SHP77 (cell line): ENCODE measurements at regions not wholly inside any gene's neighbourhood (a gene's known extent, or its start where the extent isn't known, plus 50 kb on each side); places are given as distances from the start of the nearest gene placed in this dataset.
"Not testable (repeated sequence)": the region's sequence is repeated elsewhere in the genome, so short reads cannot be mapped to it uniquely, and the experiment has no call there.

Source experiments
- DNase-seq, 2 experiments: peaks; one replicate each; lab custom pipeline; 2025; lab: John Stamatoyannopoulos, UW

GRCh38 chr3:166064476-166064875 is 227.3 kb upstream of the BCHE start:
- no peak for DNase-seq

DNA sequence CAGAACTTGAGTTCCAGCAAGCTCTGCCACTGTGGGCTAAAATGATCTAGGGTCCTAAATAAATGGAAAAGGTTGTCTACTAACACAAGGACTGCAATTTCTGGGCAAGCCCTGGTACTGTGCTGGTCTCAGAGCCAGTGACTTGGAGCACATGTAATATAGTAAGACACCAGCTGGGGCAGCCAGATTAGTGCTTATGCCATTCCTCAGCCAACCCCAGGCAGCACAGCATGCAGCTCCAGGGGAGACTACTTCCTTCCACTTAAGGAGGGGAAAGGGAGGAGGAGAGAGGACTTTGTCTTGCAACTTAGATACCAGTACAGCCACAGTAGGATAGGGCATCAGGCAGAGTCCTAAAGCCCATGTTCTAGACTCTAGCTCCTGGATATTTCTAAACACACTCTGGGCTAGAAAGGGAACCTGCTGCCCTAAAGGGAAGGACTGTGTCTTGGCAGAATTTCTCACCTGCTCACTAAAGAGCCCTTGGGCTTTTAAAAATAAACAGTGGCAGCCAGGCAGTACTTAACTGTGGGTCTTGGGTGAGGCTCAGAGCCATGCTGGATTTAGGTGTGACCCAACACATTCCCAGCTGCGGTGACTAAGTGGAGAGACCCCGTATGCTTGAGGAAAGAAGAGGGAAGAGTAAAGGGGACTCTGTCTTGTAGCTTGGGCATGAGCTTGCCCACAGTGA is 223.7 kb upstream of the BCHE start:
- DNase-seq = no peak

DNA sequence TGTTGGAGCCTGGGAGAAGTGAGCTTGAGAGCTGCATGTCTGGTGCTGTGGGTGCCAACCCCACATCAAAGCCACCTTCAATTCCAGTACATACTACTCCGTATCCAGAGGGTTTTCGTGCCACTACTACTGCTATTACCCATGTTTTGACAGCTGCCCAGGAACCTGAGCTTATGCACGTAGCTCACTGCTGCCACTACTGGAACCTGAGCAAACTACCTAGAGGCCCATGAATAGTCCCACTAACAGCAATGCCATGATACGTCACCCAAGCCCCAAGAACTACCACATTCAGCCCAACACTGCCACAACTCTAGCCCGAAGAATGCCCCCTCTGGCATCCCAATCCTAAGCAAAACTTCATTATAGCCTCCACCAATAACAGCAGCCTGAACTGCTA is 215.2 kb upstream of the BCHE start:
- DNase-seq = peak; percentile 7 to 49

DNA sequence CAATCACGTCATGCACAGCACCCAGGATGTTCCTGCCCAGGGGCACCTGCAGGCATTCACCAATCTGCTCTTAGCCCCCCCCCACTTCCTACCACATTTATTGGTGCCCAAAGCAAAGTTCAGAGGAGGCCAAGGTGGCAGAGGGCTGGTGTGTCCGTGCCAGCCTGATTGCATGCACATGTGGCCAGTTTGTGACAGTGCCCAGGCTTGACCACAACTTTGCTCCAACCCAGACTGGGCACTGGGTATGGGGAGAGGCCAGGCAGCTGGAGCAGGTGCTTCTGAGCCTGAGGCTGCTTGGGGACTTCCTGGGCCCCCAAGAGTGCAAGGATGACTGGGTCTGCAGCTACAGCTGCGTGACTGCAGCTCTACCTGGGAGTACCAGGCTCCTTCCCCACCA is 192.3 kb upstream of the BCHE start:
- no peak for DNase-seq

- peak; percentile 19 to 45 for DNase-seq
Measured at GRCh38 chr3:166013073-166013679, 176.0 kb upstream of the BCHE start.

GRCh38 chr3:166011771-166012170 is 174.5 kb upstream of the BCHE start:
- DNase-seq = no peak

DNA sequence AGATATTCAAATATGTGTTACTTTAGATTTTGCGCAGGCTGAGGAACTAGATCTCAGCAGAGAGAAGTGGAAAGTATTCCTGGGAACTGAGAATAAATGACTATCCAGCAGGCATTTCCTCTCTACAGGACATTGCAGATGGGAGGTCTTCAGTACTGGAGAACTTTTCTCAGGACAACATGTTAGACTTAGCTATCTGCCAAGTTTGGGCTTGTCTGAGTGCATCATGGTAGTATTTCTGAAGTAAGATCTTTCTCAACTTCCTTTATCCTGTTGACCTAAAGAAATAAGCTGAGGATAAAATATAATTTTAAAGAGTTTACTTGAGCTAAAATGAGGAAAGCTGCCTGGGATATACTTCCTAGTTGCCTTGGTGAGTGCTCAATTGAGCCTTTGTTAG is 167.9 kb upstream of the BCHE start:
- no peak for DNase-seq

DNA sequence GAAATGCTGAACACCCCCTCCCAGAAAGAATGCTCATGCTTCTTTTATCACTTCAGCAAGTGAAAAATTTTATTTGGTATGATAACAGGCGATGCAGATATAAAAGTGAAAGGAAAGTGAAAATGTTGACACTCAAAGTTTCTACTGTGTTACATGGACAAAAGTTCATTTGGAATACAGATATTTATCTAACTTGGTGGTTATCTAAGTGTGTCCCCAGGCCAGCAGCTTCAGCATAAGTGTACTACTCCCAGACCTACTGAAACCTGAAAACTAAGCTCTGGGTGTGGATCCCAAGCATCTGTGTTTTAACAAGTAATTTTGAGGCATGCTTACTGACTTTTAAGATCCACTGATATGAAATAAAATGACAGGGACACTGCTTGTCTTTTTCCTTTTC is 157.1 kb upstream of the BCHE start:
- DNase-seq = no peak

GRCh38 chr3:165984589-165984988 is 147.4 kb upstream of the BCHE start:
- DNase-seq = no peak

DNA sequence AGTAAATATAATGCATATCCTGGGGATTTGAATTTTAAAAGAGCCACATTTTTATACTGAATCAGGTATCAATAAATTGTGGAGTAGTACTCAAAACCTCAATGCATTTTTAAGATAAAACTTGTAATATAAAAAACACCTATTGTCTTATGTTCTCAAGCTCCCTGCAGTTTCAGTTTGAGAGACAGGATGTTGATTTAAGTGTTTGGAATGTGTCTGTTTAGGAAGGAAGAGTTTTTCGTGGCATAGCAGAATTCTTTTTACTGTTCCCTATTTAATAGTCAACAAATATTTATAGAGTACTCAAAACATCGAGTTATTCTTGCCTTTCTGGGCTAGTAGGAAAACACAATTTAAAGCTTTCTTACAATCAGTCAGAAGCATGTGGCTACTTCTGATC is 146.1 kb upstream of the BCHE start:
- DNase-seq = no peak

- DNase-seq = no peak
Measured at GRCh38 chr3:165981318-165981717, 144.1 kb upstream of the BCHE start.

DNA sequence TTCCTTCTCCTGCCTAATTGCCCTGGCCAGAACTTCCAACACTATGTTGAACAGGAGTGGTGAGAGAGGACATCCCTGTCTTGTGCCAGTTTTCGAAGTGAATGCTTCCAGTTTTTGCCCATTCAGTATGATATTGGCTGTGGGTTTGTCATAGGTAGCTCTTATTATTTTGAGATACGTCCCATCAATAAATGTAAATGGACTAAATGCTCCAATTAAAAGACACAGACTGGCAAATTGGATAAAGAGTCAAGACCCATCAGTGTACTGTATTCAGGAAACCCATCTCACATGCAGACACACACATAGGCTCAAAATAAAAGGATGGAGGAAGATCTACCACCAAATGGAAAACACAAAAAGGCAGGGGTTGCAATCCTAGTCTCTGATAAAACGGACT is 123.6 kb upstream of the BCHE start:
- not testable (repeated sequence) for DNase-seq

DNA sequence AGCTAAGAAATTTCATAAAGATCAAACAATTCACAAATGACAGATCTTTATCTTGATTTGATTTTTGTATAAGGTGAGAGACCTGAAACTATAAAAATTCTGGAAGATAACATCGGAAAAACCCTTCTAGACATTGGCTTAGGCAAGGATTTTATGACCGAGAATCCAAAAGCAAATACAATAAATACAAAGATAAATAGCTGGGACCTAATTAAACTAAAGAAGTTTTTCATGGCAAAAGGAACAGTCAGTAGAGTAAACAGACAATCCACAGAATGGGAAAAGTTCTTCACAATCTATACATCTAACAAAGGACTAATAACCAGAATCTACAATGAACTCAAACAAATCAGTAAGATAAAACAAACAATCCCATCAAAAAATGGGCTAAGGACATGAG is 116.9 kb upstream of the BCHE start:
- DNase-seq = no peak

DNA sequence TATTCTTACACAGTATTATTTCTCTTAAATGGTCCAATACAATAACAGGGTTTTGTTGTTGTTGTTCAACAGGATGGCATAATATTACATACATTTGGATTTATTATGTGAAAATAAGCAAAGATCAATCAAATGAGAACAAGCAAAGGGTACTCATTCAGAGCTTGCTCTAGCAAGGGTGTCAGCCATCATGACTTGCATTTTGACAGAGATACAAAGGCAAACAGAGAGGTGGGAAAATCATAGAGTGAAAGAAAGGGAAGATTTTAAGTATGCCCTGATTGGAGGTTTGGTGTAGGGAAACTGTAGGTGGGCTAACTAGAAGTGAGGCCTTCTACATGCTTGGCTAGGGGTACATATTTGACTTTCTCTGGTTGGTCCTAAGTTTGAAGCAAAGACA is 109.1 kb upstream of the BCHE start:
- DNase-seq = no peak

GRCh38 chr3:165938986-165939540 is 101.8 kb upstream of the BCHE start:
- DNase-seq = no peak

- not testable (repeated sequence) for DNase-seq
Measured at GRCh38 chr3:165936081-165936480, 98.9 kb upstream of the BCHE start.

GRCh38 chr3:165924301-165924791 is 87.1 kb upstream of the BCHE start:
- not testable (repeated sequence) for DNase-seq

DNA sequence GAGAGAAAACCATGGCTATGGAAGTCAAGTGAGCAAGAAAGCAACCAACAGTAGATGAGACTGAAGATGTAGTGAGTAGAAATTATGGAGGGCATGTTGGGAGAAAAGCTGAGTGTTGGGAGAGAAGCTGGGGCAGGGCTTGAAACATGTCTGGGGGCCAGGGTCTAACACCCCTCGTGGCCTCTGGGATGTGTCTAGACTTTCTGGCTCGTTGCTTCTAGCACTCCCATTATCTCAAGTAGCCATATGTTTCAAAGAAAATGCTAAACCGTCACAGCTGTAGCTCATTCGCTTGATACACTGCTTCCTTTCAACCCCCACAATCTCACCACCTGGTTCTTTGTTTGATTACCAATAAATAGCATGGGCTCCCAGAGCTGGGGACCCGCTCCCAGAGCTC is 83.8 kb upstream of the BCHE start:
- DNase-seq = no peak

GRCh38 chr3:165919284-165919683 is 82.1 kb upstream of the BCHE start:
- no peak for DNase-seq

GRCh38 chr3:165918657-165918979 is 81.4 kb upstream of the BCHE start:
- no peak for DNase-seq

GRCh38 chr3:165917938-165918656 is 80.9 kb upstream of the BCHE start:
- DNase-seq = not testable (repeated sequence)

GRCh38 chr3:165915104-165915503 is 77.9 kb upstream of the BCHE start:
- not testable (repeated sequence) for DNase-seq
